HL-60/S4 (cell line): ENCODE measurements at regions not wholly inside any gene's neighbourhood (a gene's known extent, or its start where the extent isn't known, plus 50 kb on each side); places are given as distances from the start of the nearest gene placed in this dataset.
"Not testable (repeated sequence)": the region's sequence is repeated elsewhere in the genome, so short reads cannot be mapped to it uniquely, and the experiment has no call there.

Experiments
- in situ Hi-C: fragments of 300-500 bp; cut with MboI; formaldehyde crosslinking; loops from 2 replicates; pipeline ENCODE4 v1.14.3; 2022; ENCODE audit warnings: low sequenced_read_pairs

GRCh38 chr7:17396692-17397091 lies 98.2 kb downstream of the AHR start:
- in situ Hi-C loops, result no loop called here

GRCh38 chr7:17401791-17402627 lies 103.6 kb downstream of the AHR start:
- in situ Hi-C loops, result no loop called here

GRCh38 chr7:17402628-17403278 lies 104.3 kb downstream of the AHR start:
- in situ Hi-C loops, result no loop called here

- in situ Hi-C loops, result no loop called here
Observed at GRCh38 chr7:17404006-17404405, 105.6 kb downstream of the AHR start.

- in situ Hi-C loops, result no loop called here
Observed at GRCh38 chr7:17405786-17406185, 107.3 kb downstream of the AHR start.

GRCh38 chr7:17406738-17407137 lies 108.3 kb downstream of the AHR start:
- in situ Hi-C loops, result no loop called here

- in situ Hi-C loops, result no loop called here
Observed at GRCh38 chr7:17407229-17407628, 108.8 kb downstream of the AHR start.

GRCh38 chr7:17408245-17408903 lies 109.9 kb downstream of the AHR start:
- in situ Hi-C loops, result no loop called here

- in situ Hi-C loops, result no loop called here
Observed at GRCh38 chr7:17408904-17409290, 110.4 kb downstream of the AHR start.

GRCh38 chr7:17411922-17412321 lies 113.5 kb downstream of the AHR start:
- in situ Hi-C loops, result no loop called here

GRCh38 chr7:17412883-17413282 lies 114.4 kb downstream of the AHR start:
- in situ Hi-C loops, result no loop called here

GRCh38 chr7:17415955-17416354 lies 117.5 kb downstream of the AHR start:
- in situ Hi-C loops, result no loop called here

- in situ Hi-C loops, result not testable (repeated sequence)
Observed at GRCh38 chr7:17420308-17421015, 122.0 kb downstream of the AHR start.

GRCh38 chr7:17421941-17422340 lies 123.5 kb downstream of the AHR start:
- in situ Hi-C loops, result no loop called here

- in situ Hi-C loops, result no loop called here
Observed at GRCh38 chr7:17422966-17423365, 124.5 kb downstream of the AHR start.

- in situ Hi-C loops, result no loop called here
Observed at GRCh38 chr7:17427924-17428323, 129.5 kb downstream of the AHR start.

GRCh38 chr7:17429579-17429978 lies 131.1 kb downstream of the AHR start:
- in situ Hi-C loops, result no loop called here

- in situ Hi-C loops, result no loop called here
Observed at GRCh38 chr7:17432793-17433192, 134.3 kb downstream of the AHR start.

GRCh38 chr7:17434191-17434590 lies 135.7 kb downstream of the AHR start:
- in situ Hi-C loops, result no loop called here

- in situ Hi-C loops, result no loop called here
Observed at GRCh38 chr7:17434841-17435692, 136.6 kb downstream of the AHR start.
